NCI-H2107 (cell line): ENCODE measurements at regions not wholly inside any gene's neighbourhood (a gene's known extent, or its start where the extent isn't known, plus 50 kb on each side); places are given as distances from the start of the nearest gene placed in this dataset.
"Not testable (repeated sequence)": the region's sequence is repeated elsewhere in the genome, so short reads cannot be mapped to it uniquely, and the experiment has no call there.

ENCODE experiments used
- DNase-seq: peaks from one replicate; lab custom pipeline; 2025; lab: John Stamatoyannopoulos, UW

- no peak for DNase-seq
Measured at GRCh38 chr1:194917769-194918168, 1690.5 kb downstream of the KCNT2 start.

DNA sequence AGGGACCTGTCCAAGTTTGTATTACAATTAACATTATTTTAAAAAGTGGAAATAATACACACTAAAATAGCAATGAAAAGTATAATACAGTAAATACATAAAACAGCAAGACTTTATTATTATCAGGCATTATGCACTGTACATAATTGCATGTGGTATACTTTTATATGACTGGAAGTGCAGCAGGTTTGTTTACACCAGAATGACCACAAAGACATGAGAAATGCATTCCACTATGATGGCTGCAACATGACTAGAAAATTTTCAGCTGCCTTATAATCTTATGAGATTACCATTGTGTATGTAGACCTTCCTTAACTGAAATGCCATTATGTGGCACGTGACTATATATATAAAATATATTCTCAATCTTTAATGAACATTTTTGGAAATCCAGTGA is 1699.6 kb downstream of the KCNT2 start:
- no peak for DNase-seq

- no peak for DNase-seq
Measured at GRCh38 chr1:194903524-194903923, 1704.7 kb downstream of the KCNT2 start.

GRCh38 chr1:194889310-194889709 is 1702.9 kb upstream of the B3GALT2 start:
- DNase-seq, result no peak

DNA sequence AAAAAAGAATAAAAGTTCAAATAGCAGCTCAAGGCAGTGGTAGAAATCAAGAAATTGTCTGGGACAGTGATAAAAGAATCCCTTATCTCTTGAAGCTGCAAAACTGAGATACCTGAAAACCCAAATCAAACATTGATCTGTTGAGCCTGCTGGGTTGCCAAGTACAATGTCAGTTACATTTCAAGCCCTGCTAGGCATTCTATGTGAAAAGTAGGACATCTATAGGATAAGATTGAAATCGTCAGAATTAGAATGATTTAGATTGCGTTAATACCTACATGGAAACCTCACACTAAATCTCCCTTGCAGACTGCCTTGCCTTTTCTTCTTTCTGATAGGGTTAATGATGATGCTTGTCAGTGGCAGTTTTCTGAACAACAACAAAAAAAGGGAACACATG is 1684.4 kb upstream of the B3GALT2 start:
- no peak for DNase-seq

DNA sequence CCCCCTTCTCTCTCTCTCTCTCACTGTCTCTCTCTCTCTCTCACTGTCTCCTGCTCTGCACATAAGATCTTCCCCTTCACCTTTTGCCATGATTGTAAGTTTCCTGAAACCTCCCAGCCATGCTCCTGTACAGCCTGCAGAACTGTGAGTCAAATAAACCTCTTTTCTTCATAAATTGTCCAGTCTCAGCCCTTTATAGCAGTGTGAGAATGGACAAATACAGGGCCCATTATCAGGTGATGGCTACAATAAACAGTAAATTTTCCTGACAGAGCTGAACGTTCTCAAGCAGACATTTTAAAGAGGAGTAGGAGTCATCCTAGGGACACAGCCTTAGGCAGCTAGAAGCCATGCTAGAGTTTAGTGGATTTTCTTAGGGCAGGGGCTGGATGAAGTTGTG is 1679.7 kb upstream of the B3GALT2 start:
- DNase-seq, result no peak

- DNase-seq, result no peak
Measured at GRCh38 chr1:194865383-194865782, 1679.0 kb upstream of the B3GALT2 start.

- no peak for DNase-seq
Measured at GRCh38 chr1:194862129-194862528, 1675.7 kb upstream of the B3GALT2 start.

- no peak for DNase-seq
Measured at GRCh38 chr1:194860248-194861201, 1674.1 kb upstream of the B3GALT2 start.

GRCh38 chr1:194859481-194860154 is 1673.2 kb upstream of the B3GALT2 start:
- DNase-seq, result not testable (repeated sequence)

DNA sequence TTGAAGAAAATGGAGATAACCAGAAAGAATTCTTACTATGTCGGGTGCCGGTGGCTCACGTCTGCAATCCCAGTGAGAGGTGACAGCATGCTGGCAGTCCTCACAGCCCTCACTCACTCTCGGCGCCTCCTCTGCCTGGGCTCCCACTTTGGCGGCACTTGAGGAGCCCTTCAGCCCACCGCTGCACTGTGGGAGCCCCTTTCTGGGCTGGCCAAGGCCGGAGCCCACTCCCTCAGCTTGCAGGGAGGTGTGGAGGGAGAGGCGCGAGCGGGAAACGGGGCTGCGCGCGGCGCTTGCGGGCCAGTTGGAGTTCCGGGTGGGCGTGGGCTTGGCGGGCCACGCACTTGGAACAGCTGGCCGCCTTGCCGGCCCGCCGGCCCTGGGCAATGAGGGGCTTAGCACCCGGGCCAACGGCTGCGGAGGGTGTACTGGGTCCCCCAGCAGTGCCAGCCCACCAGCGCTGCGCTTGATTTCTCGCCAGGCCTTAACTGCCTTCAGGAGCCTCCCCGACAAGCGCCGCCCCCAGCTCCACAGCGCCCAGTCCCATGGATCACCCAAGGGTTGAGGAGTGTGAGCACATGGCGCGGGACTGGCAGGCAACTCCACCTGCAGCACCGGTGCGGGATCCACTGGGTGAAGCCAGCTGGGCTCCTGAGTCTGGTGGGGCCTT is 1672.5 kb upstream of the B3GALT2 start:
- not testable (repeated sequence) for DNase-seq

GRCh38 chr1:194857413-194857812 is 1671.0 kb upstream of the B3GALT2 start:
- DNase-seq, result no peak

DNA sequence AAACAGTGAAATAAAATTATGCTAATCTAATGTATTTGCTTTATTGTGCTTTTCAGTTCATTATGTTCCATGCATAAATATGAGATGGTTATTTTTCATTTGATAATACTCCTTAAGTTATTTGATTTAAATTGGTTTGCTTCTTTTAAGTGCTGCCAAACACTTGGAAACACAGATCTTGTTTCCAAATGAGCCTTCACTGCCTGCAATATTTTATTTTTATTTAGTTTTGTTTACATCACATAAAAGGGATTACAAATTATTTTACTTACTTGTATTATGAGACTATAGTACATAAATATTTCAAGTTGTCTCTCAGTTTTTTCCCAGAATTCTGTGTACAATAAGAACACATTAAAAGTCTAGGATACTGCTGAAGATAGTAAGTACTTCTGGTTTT is 1662.4 kb upstream of the B3GALT2 start:
- DNase-seq, result no peak

DNA sequence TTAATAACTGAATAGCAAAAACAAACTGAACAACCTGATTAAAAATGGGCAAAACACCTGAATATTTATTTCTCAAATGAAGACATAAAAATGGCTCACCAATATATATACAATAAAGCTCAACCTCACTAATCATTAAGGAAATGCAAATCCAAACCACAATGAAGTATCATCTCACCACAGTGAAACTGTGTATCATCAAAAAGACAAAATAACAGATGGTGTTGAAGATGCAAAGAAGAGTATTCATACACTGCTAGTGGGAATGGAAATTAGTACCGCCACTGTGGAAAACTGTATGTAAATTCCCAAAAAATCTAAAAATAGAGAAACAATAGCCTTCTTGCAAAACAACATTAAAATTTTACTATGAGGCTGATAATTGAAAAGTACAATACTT is 1660.1 kb upstream of the B3GALT2 start:
- no peak for DNase-seq

DNA sequence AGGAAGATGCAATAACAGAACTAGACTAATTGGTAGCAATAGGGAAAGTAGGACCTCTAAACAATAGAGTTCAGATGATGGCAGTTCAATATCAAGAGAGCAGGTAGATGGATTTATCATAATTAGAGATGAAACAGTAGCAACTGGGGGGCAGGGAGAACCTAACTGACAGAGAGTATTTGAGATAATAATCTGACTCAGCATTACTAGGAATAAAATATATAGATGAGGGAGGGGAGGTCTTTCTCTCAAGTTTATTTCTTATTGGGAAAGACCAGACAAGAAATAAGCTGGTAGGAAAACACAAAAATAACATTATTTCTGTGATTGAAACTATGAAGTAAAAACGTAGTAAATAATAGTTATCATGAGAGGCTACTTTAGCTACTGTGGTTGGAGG is 1656.7 kb upstream of the B3GALT2 start:
- DNase-seq, result no peak

GRCh38 chr1:194833111-194833510 is 1646.7 kb upstream of the B3GALT2 start:
- DNase-seq, result no peak

DNA sequence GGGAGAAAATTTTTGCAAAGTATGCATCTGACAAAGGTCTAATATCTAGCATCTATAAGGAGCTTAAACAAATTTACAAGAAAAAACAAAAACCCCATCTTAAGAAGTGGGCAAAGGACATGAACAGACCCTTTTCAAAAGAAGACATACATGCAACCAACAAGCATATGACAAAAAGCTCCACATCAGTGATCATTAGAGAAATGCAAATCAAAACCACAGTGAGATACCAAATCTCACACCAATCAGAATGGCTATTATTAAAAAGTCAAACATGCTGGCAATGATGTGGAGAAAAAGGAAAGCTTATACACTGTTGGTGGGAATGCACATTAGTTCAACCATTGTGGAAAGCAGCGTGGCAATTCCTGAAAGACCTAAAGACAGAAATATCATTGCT is 1645.2 kb upstream of the B3GALT2 start:
- DNase-seq, result not testable (repeated sequence)

- no peak for DNase-seq
Measured at GRCh38 chr1:194830387-194830786, 1644.0 kb upstream of the B3GALT2 start.

- no peak for DNase-seq
Measured at GRCh38 chr1:194829492-194829891, 1643.1 kb upstream of the B3GALT2 start.

- no peak for DNase-seq
Measured at GRCh38 chr1:194825382-194825781, 1639.0 kb upstream of the B3GALT2 start.

DNA sequence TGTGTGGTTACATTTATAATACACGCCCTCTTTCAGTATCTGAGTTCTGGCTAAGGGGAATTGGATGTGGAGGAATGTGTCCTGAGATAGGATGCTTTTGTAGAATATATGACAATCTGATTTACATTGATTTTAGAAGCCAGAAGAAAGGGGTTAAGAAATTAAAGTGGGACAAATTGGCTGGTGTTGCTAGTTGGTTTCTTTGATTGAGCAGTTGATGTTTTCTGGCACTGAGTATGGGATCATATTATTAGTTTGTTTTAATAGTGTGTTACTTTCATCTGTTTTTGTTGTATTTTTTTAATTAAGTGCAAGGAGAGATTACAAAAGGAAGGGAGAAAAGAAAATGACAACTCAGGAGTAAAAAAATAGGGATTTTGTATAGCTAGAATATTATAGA is 1634.7 kb upstream of the B3GALT2 start:
- no peak for DNase-seq

DNA sequence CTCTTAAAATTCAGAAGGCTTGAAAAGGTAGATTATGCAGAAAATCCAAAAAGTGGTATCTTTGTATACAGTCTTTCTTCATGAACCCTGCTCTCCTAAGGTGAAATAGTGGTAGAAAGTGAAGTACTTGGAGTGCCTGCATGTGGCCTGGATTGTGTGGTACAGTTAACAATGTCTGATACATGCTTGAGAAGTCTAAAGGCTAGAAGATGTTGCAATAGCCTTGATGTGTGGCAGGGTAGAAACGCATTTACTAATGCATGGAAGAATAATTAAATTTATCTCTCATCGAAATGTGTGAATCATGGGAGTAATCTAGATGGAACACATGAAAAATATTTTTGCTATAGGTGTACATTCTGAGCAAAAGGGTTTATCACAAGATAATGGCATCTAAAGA is 1632.3 kb upstream of the B3GALT2 start:
- no peak for DNase-seq

DNA sequence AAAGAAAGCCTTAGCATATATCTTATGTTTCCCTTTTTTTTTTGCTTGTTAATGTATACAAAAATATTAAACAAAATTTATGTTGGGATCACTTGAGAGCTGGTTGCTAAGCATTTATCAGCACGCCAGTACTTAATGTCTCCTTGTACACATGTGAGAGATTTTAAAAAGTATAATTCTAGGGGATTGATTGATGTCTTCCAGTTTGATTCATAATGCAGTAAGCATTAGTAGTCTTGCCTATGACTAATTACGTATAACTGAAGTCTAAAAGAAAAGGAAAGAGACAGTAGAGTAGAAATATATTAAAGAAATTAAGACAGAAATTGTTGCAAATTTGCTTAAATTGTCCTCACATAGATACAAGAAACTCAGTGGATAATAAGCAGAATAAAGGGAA is 1630.4 kb upstream of the B3GALT2 start:
- DNase-seq, result no peak
